GM19035 (cell line): ENCODE measurements at regions not wholly inside any gene's neighbourhood (a gene's known extent, or its start where the extent isn't known, plus 50 kb on each side); places are given as distances from the start of the nearest gene placed in this dataset.
"Not testable (repeated sequence)": the region's sequence is repeated elsewhere in the genome, so short reads cannot be mapped to it uniquely, and the experiment has no call there.

ENCODE experiments used
- ATAC-seq: cut with Tn5 transposase; IDR thresholded peaks from one replicate; pipeline ENCODE4 v1.9.1; 2021; ENCODE audit not compliant: unreplicated experiment

DNA sequence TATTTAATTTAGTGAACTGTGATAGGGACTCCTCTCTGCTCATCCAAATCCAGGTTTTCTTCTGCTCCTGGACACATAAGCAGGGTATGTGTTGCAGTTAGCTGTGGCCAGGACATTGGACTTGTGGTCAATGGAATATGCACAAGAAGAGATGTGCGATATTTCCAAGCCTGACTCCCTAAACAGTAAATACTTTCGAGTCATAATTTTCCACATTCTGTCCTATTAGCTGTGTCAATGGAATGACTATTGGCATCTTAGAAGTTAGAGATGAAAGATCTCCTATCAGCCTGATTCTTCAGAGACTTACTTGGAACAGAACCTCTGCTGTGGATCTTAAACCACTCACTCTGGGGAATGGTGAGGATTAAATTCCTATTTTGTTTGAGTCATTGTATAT lies 771.0 kb downstream of the EFNB2 start:
- no peak for ATAC-seq

DNA sequence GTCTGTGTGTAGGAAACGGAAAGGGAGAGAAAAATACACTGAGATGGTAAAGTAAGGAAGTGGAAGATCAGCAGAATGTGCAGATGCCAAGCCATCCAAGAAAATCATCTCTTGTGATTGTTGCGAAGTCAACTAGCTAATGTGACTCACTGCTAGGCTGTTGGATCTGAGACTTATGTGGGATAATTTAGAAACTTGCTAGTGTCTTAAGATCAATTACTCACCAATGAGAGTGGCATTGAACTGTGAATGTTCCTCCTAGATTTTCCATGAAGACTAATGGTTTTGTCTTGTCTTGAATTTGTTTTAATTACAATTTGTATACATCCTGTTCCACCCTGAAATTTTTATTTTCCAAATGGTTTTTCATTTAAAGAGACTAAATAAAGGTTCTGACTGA lies 771.6 kb downstream of the EFNB2 start:
- no peak for ATAC-seq

DNA sequence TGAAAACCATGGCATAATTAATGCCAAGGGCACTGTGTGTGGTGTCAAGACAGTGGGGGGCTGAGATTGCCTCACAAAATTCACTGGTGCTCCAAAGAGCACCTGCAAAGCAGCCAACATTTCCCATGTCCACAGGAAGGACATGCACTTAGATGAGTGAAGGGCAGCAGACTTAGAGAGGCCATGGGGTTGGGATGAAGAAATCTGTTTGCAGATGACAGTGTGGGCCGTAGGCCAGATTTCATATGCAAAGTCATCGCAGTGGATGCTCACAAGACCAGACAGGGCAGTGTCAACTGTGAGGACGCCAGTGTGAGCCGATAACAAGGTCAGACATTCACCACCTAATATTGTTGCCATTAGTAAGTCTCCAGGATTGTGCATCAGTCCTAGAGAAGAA lies 773.4 kb downstream of the EFNB2 start:
- ATAC-seq: no peak

DNA sequence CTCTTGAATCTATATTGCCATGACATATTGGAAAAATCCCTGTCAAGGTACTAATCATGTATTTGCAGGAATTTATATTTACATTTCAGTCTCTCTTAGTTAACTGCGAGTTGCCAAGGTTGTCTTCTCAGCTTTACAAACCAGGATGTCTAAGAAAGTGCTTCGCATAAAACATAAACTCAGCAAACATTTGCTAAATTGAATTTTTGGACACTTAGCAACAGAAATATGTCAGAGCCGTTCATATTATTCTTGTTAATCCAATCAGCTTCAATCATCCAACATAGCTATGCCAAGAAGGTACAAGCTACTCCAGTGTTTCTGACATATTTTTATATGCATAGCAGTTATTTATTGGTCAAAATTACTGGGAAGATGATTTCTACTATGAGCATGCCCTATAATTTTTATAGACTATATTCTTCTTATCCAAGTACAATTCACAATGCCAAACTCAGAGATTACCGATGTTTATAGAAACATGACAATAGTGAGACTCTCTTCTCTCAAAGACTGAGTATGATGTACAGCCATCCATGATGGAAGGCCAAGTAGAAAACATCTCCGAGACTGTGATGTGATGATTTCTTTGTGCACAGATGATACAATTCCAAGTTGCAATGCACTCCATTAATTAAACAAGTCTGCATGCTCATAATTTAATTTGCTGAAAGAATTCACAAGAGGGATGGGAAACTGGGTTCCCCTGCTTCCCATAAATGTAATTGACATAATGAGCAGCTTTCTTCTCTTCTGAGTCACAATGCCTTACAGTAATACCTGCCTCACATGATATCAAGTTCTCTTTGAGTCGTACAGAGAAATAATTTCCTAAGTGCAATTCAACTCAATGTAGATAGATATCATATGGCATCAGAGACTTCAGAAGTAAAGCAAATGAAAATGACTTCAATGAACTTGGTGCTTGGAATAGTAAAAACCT lies 776.3 kb downstream of the EFNB2 start:
- ATAC-seq: no peak

DNA sequence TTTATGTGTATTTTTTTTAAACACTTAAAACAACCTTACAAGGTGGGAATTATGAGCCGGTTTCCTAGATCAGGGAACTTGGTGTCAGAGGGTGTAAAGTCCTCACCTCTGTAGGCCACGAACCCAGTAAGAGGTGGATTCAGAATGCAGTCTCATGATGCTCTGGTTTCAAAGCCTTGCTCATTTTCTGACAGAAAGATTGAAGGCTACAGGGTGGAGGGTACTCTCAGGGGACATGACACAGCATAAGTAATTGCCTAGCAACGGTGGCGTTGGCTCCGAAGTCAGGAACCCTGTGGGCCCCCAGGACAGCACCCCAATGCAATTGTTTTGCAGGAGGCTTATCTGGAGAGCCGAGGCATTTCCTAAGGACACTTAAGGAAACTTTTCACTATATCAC lies 794.7 kb downstream of the EFNB2 start:
- ATAC-seq: no peak

DNA sequence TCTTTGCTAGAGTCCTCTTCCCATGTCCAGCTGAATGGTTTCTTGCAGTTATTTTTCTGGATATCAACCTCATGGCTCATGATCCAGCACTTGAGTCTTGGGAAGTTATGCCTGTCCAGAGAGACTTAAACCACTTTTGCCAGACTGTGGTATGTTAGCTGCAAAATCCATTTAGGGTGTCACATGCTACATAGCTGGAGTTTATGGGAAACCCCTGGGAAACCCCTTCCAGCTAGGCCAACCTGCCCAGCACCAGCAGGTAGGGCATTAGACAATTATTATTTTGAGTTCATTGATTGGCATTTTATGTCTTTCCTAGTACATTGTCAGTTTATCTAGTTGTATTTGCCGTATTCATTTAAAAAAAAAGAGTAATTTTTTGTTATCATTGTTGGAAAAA lies 797.8 kb downstream of the EFNB2 start:
- ATAC-seq: no peak

DNA sequence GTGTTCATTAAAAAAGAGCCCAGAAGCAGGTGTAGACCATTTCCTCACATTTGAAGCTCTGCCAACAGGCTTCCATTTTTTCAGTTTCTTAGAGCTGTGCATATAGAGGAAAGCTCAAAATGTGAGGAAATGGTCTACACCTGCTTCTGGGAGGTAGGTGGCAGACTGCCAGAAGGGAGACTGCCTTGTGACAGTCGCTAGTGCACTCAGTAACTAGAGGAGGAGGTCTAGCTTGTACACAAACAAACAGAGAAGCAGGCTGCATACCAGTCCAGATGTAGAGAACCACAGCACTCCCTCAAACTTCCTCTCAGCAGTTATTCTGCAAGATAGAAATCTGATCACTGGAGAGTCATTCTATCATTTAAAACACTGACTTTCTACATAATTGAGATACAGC lies 800.2 kb downstream of the EFNB2 start:
- ATAC-seq: no peak

DNA sequence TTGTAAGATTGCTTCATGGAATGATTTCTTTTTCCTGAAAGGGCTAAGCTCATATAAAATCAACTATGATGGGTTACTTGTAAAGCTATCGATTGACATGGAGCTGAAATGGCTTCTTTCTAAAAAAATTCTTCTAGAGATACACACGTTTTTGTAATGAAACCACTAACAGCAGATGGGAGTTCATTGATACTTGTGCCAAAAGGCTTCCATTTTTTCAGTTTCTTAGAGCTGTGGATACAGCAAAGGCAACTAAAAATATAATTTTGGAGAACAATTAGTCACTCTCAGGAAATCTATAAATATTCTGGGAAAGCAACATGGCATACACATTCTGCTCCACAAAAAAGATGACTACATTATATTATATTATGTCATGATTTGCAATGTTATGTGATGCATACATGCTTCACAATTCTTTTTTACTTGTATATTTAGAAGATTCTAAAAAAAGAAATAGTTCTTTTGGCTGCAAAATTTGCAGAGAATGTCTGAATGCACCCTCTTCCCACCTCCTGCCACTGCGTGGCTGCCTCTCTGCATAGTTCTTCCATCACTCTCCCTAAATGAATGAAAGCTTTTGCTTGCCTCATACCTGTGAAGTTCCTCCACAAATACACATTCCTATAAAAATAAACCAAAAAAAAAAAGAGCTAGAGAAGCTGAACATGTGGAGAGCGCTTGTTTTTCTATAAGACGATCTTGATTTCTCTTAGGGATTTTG lies 802.5 kb downstream of the EFNB2 start:
- ATAC-seq: no peak

DNA sequence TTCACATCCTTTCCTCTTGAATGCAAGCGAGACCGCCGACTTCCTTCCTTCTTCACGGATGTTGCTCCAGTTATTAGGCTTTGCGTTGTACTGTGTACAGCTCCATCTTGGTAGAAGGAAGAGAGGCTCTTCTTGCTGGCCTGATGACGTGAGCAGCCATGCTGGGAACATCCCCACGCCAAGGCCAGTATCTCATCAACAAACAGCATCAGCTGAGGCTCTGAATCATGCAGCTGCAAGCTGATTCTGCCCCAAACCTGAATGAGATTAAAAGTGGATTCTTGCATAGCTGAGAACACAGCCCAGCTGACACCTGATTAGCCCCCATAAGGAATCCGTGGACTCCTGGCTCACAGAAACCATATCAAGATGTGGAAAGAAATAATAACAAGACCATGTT lies 809.6 kb downstream of the EFNB2 start:
- no peak for ATAC-seq

DNA sequence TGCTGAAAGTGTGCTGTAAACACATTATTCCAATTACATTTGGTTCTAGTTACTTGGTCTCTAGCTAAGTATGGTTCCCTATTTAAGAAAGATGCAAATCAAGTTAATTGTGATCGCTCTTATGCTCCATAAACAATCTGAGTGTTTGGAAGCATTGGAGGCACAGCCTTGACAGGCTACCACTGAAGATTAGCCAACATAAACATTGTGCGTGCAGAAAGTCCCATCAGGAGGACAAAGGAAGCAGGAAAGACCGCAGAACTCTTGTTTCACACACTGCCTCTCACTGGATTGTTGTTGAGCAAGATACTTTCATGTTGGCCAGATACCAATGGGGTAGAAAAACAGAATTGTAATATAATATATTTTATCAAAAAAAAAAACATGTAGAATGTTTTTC lies 814.4 kb downstream of the EFNB2 start:
- ATAC-seq: no peak

DNA sequence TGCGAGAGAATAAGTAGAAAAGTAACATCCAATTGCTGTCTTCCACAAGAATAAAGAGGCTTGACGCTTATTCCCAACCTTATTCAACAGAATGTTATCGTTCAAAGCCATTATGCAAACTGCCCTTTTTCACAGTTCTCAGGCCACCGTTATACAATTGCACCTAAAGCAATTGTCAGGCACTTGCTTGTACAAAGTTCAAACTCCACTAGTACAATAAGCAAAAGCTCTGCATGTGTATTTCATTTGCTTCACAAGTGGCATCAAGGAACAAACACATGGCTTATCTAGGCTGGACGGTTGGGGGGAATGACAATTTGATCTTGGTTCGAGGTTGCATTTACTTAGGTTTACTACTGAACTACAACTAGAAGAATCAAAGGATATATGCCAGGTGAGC lies 815.6 kb downstream of the EFNB2 start:
- no peak for ATAC-seq

DNA sequence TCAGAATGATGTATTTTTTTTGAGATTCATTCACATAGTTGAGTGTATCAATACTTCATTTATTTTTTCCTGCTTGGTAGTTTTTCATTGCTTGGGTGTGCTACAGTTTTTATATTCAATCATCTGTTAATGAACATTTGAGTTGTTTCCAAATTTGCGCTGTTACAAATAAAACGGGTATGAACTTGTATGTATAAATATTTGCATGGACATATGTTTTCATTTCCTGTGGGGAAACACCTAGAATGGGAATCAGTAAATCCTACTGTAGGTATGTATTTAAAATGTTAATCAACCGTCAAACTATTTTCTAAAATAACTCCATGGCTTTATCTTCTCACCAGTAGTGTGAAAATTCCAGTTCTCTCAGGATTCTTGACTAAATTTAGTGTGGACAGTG lies 826.3 kb downstream of the EFNB2 start:
- no peak for ATAC-seq

DNA sequence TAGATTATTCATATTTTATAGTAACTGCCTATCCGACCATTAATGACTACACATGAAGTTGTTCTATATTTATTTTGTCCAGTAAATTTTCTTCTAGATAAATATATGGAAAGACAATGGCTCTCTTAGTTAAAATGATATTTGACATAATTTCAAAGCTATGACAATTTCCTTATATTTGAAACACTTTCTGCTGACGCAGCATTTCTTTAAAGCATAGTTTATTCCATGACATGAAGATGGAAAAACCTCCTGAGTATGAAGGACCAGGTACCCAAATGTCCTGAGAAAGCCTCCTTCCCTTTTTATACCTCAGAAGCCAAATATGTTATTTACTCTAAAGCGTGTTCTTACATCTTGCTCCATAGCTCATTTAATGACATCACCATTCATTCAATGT lies 831.6 kb downstream of the EFNB2 start:
- ATAC-seq: no peak

DNA sequence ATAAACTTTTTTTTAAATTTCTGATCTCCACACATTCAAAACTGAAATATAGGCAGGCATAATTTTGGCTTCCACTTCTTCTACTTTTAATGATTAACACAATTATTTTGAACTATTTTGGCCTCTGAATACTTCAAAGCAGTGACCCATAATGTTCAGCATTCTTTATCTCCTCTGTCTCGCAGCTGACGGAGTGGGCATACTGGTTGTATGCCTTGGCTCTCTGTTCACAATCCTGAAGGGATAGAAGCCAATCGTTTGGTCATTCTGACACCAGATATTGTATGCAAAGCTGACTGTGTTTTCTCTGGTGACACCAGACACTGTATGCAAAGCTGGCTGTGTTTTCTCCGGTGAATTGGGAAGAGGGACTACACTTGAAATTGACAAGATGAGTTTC lies 833.0 kb downstream of the EFNB2 start:
- no peak for ATAC-seq

DNA sequence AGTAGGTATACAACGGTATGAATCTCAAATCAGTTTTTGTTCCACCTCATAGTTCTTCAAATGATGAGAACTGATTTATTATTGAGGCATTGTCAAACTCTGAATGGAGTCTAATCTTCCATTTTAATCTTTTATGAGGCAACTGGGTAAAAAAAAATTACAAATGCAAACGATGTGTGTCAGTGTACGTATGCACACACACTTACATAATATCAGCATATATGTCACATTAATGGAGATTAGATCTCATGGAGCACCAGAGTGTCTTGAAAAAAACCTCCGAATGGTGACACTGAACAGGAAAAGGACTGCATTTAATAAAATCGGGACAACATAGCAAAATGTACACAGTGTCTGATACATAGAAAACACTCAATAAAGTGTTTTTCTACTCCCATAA lies 842.7 kb downstream of the EFNB2 start:
- ATAC-seq: no peak

DNA sequence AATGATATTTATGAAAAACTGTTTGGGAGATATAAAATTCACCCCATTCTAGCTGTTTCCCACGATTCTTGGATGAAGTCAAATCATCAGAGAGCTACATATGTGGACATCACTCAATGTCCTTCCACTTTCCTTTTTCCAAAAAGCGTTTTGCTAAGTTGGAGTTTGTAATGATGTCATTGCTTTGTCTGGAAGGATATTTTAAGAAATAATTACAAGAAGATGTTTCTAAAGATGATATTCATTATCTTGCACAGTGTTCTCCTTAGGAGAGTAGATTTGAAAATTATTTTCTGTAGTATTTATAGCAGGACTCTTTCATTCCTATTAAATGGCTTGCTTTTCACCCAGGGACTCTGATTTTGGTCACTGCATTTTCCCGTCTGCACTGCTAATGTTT lies 851.2 kb downstream of the EFNB2 start:
- no peak for ATAC-seq

DNA sequence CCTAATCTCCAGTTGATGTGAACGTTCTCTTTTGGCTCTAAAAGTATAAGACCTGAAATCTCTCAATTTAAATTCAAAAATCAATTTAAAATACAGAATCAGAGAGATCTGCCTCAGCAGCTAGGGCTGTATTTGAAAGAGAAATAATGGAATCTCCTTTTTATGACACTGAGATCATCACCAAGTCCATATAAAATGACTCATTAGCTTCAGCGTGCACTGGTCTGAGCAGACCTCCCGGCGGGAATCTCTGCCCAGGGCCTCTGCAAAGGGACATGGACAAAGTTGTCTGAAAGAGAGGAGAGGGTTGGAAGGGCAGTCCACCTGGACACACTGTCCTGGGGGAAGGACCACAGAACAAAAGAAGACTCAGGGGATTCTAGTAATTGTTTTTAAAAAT lies 855.6 kb downstream of the EFNB2 start:
- ATAC-seq: no peak

DNA sequence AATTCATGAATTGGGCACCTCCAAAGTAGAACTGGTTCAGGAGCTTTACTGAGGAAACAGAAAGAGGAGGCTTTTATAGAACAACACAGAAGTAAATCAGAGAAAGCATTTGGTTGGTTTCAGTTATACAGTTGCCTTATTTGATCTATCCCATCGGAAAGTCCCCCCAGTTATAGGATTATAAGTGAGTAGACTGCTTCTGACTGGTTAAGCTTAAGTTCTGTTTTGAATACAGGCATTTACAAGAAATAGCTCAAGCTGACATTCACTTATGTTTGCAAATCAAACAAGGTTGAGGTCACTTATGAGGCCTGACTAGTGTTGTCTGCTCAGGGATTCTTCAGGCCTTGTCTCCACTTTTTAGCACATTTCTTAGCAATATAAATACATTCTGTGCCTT lies 857.4 kb downstream of the EFNB2 start:
- no peak for ATAC-seq

DNA sequence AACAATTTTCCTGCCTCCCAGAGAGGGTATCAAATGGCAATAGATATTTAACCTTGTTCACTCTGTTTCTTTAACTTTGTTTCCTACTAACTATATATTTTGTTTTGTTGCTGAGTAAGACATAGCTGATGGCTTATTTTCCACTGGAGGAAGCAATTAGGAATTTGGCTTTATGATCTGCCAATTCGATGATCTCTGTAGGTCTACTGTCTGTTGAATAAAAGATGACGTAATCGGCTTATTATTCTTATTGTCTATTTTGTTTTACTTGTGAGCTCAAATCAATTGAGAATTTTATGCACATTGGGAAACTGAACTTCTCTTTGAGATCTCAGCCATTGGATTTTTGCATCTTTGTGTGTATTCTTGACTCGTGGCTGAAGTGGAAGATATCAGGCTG lies 862.6 kb downstream of the EFNB2 start:
- no peak for ATAC-seq

DNA sequence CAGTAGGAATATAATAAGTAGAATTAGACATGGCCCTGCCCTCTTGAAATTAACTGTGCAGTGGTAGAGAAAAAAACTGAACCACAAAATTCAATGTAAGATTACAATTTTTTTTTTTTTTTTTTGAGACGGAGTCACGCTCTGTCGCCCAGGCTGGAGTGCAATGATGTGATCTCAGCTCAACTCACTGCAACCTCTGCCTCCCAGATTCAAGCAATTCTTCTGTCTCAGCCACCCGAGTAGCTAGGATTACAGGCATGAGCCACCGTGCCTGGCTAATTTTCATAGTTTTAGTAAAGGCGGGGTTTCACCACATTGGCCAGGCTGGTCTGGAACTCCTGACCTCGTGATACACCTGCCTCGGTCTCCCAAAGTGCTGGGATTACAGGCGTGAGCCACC lies 864.3 kb downstream of the EFNB2 start:
- not testable (repeated sequence) for ATAC-seq

DNA sequence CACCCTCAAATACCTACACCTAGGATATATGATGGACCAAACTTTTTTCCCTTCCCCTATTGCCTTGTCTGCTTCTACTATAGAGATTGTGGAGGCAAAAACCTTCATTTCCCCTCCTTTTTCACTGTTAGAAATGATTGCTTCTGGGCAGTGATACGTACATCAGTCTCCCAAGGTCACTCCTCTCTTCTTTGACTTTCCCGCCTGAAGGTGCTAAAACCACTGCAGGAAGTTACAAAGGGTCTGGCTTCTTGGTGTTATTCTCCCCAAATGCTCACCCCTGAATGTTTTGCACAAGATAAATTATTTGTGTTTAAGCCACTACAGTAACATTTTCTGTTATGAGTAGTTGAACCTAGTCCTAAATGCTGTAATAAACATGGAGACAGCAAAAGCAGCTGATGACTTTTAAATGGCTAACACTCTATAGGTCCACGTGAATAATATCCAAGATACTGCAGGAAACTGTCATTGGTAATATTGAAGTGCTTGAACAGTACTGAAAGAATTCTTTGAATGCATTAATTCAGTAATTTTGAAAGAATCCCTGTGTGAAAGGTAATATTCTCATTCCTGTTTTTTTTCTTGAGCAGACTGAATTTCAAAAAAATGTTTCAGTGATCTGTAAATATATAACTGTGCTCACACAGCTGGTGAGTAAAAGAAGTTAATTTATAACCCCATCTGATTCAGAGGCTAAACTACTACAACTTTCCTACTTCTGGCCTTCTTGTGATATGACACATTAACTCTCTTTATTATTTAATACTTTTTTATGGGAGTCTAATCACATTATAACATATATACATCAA lies 865.1 kb downstream of the EFNB2 start:
- ATAC-seq: no peak

DNA sequence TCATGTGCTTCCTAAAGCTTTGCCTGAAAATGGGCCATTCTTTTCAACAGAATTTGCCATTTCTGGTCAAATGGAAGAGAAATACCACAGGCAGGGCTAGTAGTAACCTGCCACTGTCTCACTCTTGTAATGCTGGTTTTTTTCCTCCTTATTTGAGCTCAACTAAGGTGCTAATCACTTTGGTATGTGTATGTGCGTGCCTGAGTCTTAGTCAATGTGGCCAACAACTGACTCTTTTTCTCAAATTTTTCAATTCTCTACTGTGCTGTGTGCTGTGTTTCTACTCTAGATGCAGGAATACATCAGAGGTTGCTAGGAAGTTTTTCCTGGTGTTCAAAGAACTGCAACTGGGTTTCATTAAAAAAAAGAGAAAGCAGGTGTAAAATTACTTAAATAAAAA lies 870.2 kb downstream of the EFNB2 start:
- no peak for ATAC-seq
